ENCODE measurements at regions not wholly inside any gene's neighbourhood (a gene's known extent, or its start where the extent isn't known, plus 50 kb on each side); places are given as distances from the start of the nearest gene placed in this dataset.

DNA sequence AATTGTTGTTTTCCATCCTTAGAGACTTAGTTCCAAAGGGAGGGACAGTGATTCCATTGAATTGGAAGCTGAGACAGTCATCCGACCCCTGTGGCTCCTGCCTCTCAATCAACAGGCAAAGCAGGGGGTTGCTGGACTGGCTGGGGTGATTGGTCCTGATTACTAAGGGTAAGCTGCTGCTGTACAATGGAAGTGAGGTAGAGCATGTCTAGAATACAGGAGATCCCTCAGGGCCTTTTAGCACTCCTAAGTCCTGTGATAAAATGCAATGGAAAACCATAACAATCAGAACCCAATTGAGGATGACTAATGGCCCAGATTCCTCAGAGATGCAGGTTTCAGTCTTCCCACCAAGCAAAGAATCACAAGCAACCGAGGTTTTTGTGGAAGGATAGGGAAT is 127.6 kb downstream of the AASDH start:
- Histone ChIP-seq H3K4me3 (ENCODE audit: insufficient read depth, low read length) (no peak overlapping the region), H4K20me1 (ENCODE audit: insufficient read depth, low read length) (no peaks in the 10 kb centered on the region), H3K27me3 (ENCODE audit: insufficient read depth, low read length) (no peaks in the 10 kb centered on the region), H3K9me3 (ENCODE audit: low read depth, low read length) (no peaks in the 10 kb centered on the region), H3K4me1 (ENCODE audit: insufficient read depth, low read length) (no peaks in the 10 kb centered on the region), H3K36me3 (ENCODE audit: insufficient read depth, low read length) (no peaks in the 10 kb centered on the region), H3K4me2 (ENCODE audit: insufficient read depth, low read length) (no peak overlapping the region), H3K79me2 (ENCODE audit: insufficient read depth, low read length) (no peaks in the 10 kb centered on the region), H2AFZ (ENCODE audit: low read length) (no peak overlapping the region), H3K27ac (ENCODE audit: low read depth, low read length) (no peak overlapping the region)
- no peak for DNase-seq (ENCODE audit: insufficient read length, low spot score, missing footprints)
- TF ChIP-seq, protein P1, sequence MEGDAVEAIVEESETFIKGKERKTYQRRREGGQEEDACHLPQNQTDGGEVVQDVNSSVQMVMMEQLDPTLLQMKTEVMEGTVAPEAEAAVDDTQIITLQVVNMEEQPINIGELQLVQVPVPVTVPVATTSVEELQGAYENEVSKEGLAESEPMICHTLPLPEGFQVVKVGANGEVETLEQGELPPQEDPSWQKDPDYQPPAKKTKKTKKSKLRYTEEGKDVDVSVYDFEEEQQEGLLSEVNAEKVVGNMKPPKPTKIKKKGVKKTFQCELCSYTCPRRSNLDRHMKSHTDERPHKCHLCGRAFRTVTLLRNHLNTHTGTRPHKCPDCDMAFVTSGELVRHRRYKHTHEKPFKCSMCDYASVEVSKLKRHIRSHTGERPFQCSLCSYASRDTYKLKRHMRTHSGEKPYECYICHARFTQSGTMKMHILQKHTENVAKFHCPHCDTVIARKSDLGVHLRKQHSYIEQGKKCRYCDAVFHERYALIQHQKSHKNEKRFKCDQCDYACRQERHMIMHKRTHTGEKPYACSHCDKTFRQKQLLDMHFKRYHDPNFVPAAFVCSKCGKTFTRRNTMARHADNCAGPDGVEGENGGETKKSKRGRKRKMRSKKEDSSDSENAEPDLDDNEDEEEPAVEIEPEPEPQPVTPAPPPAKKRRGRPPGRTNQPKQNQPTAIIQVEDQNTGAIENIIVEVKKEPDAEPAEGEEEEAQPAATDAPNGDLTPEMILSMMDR (IDR thresholded peaks at IDR 0.05; ENCODE audit: extremely low read depth, low read depth, low read length) = no peak

DNA sequence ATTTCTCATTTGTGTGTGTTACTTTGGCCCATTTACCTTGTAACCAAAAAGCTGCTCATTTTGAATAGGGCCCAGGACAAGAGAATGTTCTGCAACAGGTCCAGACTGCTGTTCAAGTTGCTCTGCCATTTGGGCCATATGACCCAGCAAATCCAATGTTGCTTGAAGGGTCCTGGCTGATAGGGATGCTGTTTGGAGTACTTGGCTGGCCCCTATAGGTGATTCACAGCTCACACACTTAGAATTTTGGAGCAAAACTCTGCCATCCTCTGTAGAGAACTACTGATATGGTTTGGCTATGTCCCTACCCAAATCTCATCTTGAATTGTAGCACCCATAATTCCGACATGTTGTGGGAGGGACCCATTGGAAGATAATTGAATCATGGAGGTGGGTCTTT is 131.5 kb downstream of the AASDH start:
- Histone ChIP-seq H4K20me1 (ENCODE audit: insufficient read depth, low read length) (no peaks in the 10 kb centered on the region), H3K79me2 (ENCODE audit: insufficient read depth, low read length) (no peaks in the 10 kb centered on the region), H3K36me3 (ENCODE audit: insufficient read depth, low read length) (no peaks in the 10 kb centered on the region), H3K27me3 (ENCODE audit: insufficient read depth, low read length) (no peaks in the 10 kb centered on the region), H3K9me3 (ENCODE audit: low read depth, low read length) (no peaks in the 10 kb centered on the region), H2AFZ (ENCODE audit: low read length) (no peak overlapping the region), H3K4me3 (ENCODE audit: insufficient read depth, low read length) (no peak overlapping the region), H3K4me2 (ENCODE audit: insufficient read depth, low read length) (no peak overlapping the region), H3K4me1 (ENCODE audit: insufficient read depth, low read length) (no peaks in the 10 kb centered on the region), H3K27ac (ENCODE audit: low read depth, low read length) (no peak overlapping the region)
- no peak for DNase-seq (ENCODE audit: insufficient read length, low spot score, missing footprints)
- TF ChIP-seq, protein P1 (IDR thresholded peaks at IDR 0.05; ENCODE audit: extremely low read depth, low read depth, low read length) = no peak

DNA sequence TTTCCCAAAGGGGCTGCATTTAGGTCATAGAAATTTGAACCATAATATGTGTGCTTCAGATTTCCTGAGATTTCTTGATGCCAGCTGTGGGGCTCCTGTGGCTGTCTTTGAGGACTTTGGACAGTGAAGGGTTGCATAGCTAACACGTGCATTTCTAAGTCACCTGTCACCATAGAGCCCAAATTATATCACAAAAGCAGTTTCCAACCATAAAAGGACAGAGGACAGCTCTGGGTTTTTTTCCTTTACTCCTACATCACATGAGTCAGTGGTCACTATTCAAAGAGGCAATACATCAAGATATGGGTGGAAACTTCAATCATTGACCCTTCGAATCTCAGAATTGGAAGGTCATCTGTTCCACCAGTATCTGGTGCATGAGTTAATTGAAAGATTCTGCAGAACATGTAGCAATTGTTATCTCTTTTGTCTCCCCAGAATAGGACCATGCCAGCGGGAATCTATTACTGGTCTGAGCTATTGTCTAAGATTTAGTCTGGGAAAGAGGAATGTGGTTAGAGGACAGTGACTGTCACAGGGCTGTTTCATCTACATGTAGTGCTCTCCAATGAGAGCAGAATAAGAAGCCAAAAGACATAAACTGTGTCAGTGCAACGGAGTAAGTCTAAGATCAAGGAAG is 133.5 kb downstream of the AASDH start:
- Histone ChIP-seq H3K4me2 (ENCODE audit: insufficient read depth, low read length) (no peak overlapping the region), H3K36me3 (ENCODE audit: insufficient read depth, low read length) (no peaks in the 10 kb centered on the region), H3K27me3 (ENCODE audit: insufficient read depth, low read length) (no peaks in the 10 kb centered on the region), H3K79me2 (ENCODE audit: insufficient read depth, low read length) (no peaks in the 10 kb centered on the region), H3K4me1 (ENCODE audit: insufficient read depth, low read length) (no peaks in the 10 kb centered on the region), H3K27ac (ENCODE audit: low read depth, low read length) (no peak overlapping the region), H2AFZ (ENCODE audit: low read length) (no peak overlapping the region), H4K20me1 (ENCODE audit: insufficient read depth, low read length) (no peaks in the 10 kb centered on the region), H3K9me3 (ENCODE audit: low read depth, low read length) (no peaks in the 10 kb centered on the region), H3K4me3 (ENCODE audit: insufficient read depth, low read length) (no peak overlapping the region)
- no peak for DNase-seq (ENCODE audit: insufficient read length, low spot score, missing footprints)
- TF ChIP-seq, protein P1 (IDR thresholded peaks at IDR 0.05; ENCODE audit: extremely low read depth, low read depth, low read length) = no peak

DNA sequence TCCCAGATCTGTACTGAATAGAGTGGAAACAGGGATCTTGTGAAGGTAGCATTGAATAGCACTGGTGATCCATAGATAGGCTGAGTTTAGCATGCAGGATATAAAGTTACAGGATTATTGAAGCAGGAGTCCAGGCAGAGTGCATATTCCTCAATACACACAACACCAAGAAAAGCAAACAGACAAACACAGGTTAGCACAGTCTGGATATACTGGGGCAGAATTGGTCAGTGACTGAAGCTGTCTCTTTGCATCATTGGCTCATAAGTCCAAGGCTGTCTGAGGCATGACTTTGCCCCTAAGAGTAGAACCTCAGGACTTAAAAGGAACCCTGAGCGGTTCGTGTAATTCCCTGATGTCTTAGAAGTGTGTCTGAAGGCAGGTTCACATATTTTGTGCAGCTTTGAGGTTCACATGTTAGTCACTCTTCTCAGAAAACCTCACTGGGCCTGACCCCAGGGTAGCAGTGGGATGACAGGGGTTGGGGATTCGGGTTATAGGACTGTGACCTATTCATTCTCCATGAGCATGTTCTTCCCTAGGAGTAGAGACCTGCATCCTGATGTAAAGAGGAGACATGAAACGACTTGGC is 134.6 kb downstream of the AASDH start:
- no peak overlapping the region for H3K27ac ChIP-seq (ENCODE audit: low read depth, low read length)
- DNase-seq (ENCODE audit: insufficient read length, low spot score, missing footprints) = no peak
- no peak overlapping the region for H2AFZ ChIP-seq (ENCODE audit: low read length)
- H3K9me3 ChIP-seq (ENCODE audit: low read depth, low read length) = no peaks in the 10 kb centered on the region
- no peak overlapping the region for H3K4me2 ChIP-seq (ENCODE audit: insufficient read depth, low read length)
- no peaks in the 10 kb centered on the region for H4K20me1 ChIP-seq (ENCODE audit: insufficient read depth, low read length)
- H3K27me3 ChIP-seq (ENCODE audit: insufficient read depth, low read length) = no peaks in the 10 kb centered on the region
- H3K79me2 ChIP-seq (ENCODE audit: insufficient read depth, low read length) = no peaks in the 10 kb centered on the region
- no peak overlapping the region for H3K4me3 ChIP-seq (ENCODE audit: insufficient read depth, low read length)
- no peaks in the 10 kb centered on the region for H3K36me3 ChIP-seq (ENCODE audit: insufficient read depth, low read length)
- no peaks in the 10 kb centered on the region for H3K4me1 ChIP-seq (ENCODE audit: insufficient read depth, low read length)
- TF ChIP-seq, protein P1 (IDR thresholded peaks at IDR 0.05; ENCODE audit: extremely low read depth, low read depth, low read length) = no peak
